Gastrocnemius medialis (tissue), 4 donors: ENCODE measurements at regions not wholly inside any gene's neighbourhood (a gene's known extent, or its start where the extent isn't known, plus 50 kb on each side); places are given as distances from the start of the nearest gene placed in this dataset.

Experiments
- CTCF ChIP-seq, 5 experiments: fragments of 450-650 bp in 3 of 5; fragments of 200-600 bp in 2 of 5; sonication (generic) in 2 of 5; IDR thresholded peaks in 4 of 5; conservative IDR thresholded peaks in 1 of 5; 1 replicate in 4 of 5; 2 replicates in 1 of 5; pipeline ENCODE4 v1.5.1; 2016 to 2019; ENCODE audit warnings: antibody characterized with exemption in 5 of 5, mild to moderate bottlenecking in 3 of 5, moderate library complexity in 3 of 5
- POLR2A ChIP-seq, 2 donors: fragments of 450-650 bp; IDR thresholded peaks; one replicate each; pipeline ENCODE4 v1.6.1; 2017; ENCODE audit warnings: antibody characterized with exemption in 2 of 2, mild to moderate bottlenecking in 2 of 2, moderate library complexity in 2 of 2

GRCh38 chr17:73731733-73732132, 87.5 kb upstream of the SDK2 start:
- TF ChIP-seq CTCF (IDR thresholded peaks at IDR 0.05 in 4 of 5, conservative IDR thresholded peaks at IDR 0.05 in 1 of 5) (no peak), POLR2A (IDR thresholded peaks at IDR 0.05) (no peak)
